Breast epithelium (tissue), 3 donors: ENCODE measurements at regions not wholly inside any gene's neighbourhood (a gene's known extent, or its start where the extent isn't known, plus 50 kb on each side); places are given as distances from the start of the nearest gene placed in this dataset.

Experiments
- CTCF ChIP-seq, 3 donors: fragments of 450-650 bp; IDR thresholded peaks; one replicate each; pipeline ENCODE4 v1.5.1; 2016 to 2017; ENCODE audit warnings: antibody characterized with exemption in 3 of 3, mild to moderate bottlenecking in 3 of 3, moderate library complexity in 3 of 3
- POLR2A ChIP-seq: fragments of 450-650 bp; IDR thresholded peaks from one replicate; pipeline ENCODE4 v1.6.1; 2016; ENCODE audit warnings: antibody characterized with exemption, mild to moderate bottlenecking, moderate library complexity
- POLR2AphosphoS5 ChIP-seq, 3 donors: sonication (generic); formaldehyde crosslinking; IDR thresholded peaks; one replicate each; pipeline ENCODE4 v1.6.1; 2017; ENCODE audit warnings: antibody characterized with exemption in 3 of 3

GRCh38 chr10:90051474-90051873, 350.1 kb downstream of the KIF20B start:
- TF ChIP-seq CTCF (IDR thresholded peaks at IDR 0.05) (no peak), POLR2AphosphoS5 (IDR thresholded peaks at IDR 0.05) (no peak), POLR2A (no peak)
